K562 (cell line): ENCODE measurements at regions not wholly inside any gene's neighbourhood (a gene's known extent, or its start where the extent isn't known, plus 50 kb on each side); places are given as distances from the start of the nearest gene placed in this dataset.

Source experiments
- ATAC-seq: fragments of 200-7000 bp; cut with Tn5 transposase; 3 replicates; pipeline ENCODE4 v1.9.1; 2020; ENCODE audit warnings: moderate library complexity
- BruUV-seq: library from RNA; stranded (reverse); fragments of 400-500 nt; replicated peaks from 2 replicates; lab custom pipeline; 2021; lab: Mats Ljungman, UMichigan
- CTCF ChIA-PET: fragments of 300-600 bp; formaldehyde crosslinking; extraction: SDS; loops from one replicate; lab custom pipeline; 2021; ENCODE audit warnings: low intra/inter-chr PET ratio; lab: Yijun Ruan, JAX
- POLR2A ChIA-PET: fragments of 300-600, 350-650 bp; sonication (Branson Sonifier 250); formaldehyde crosslinking; extraction: SDS; loops from one replicate; lab custom pipeline; 2021; ENCODE audit warnings: antibody characterized with exemption, inconsistent platforms; lab: Yijun Ruan, JAX
- DNase-seq, 4 experiments: peaks; one replicate each; pipeline versions ENCODE4 v3.0.0 to v3.0.0-alpha.2; 2011 to 2018; ENCODE audit warnings: low spot score in 3 of 4, mixed read lengths in 3 of 4; ENCODE audit errors: extremely low read depth in 1 of 4
- FAIRE-seq: peaks from 2 replicates; lab custom pipeline; 2011; peaks lifted over from hg19 to GRCh38; lab: Jason Lieb, UNC
- H2AFZ ChIP-seq: 2 replicates; pipeline ENCODE4 v1.6.0; 2011; ENCODE audit warnings: low read depth, low read length, control low read depth, inconsistent platforms
- H3K27ac ChIP-seq: fragments of 200-600 bp; 3 replicates; pipeline ENCODE4 v1.8.0; 2011; ENCODE audit warnings: low read depth, mild to moderate bottlenecking, control low read depth, inconsistent platforms, low read length, moderate library complexity, mixed read lengths; ENCODE audit errors: extremely low read depth
- H3K27me3 ChIP-seq, 2 experiments: fragments of 300-600 bp in 1 of 2; 2 replicates in 1 of 2; 3 replicates in 1 of 2; pipeline versions ENCODE4 v1.6.0 to v1.8.0; 2011; ENCODE audit warnings: inconsistent platforms in 2 of 2, low read length in 2 of 2, mild to moderate bottlenecking in 1 of 2, mixed read lengths in 1 of 2, moderate library complexity in 1 of 2; ENCODE audit not compliant: control insufficient read depth in 2 of 2, insufficient read depth in 2 of 2
- H3K36me3 ChIP-seq: fragments of 300-600 bp; 3 replicates; pipeline ENCODE4 v1.8.0; 2011; ENCODE audit warnings: mild to moderate bottlenecking, low read length, inconsistent platforms; ENCODE audit not compliant: control insufficient read depth, insufficient read depth
- H3K4me1 ChIP-seq, 2 experiments: fragments of 200-600 bp in 1 of 2; replicated peaks in 1 of 2; 2 replicates in 1 of 2; 3 replicates in 1 of 2; pipeline versions ENCODE4 v1.5.1 to v1.8.0; 2011; ENCODE audit warnings: inconsistent platforms in 2 of 2, low read length in 2 of 2, mild to moderate bottlenecking in 1 of 2, mixed read lengths in 1 of 2, moderate library complexity in 1 of 2; ENCODE audit not compliant: control insufficient read depth in 2 of 2, insufficient read depth in 2 of 2
- H3K4me2 ChIP-seq: 2 replicates; pipeline ENCODE4 v1.6.1; 2011; ENCODE audit warnings: low read length, control low read depth, inconsistent platforms, mixed read lengths; ENCODE audit not compliant: insufficient read depth
- H3K4me3 ChIP-seq: fragments of 200-600 bp; sonication (generic), shearing (Covaris generic); 2 replicates; pipeline ENCODE4 v1.5.1; 2016; ENCODE audit warnings: control low read depth, inconsistent platforms
- H3K79me2 ChIP-seq: fragments of 200-600 bp; 3 replicates; pipeline ENCODE4 v1.8.0; 2011; ENCODE audit warnings: low read length, inconsistent platforms; ENCODE audit not compliant: control insufficient read depth, insufficient read depth
- H3K9ac ChIP-seq, 2 experiments: 2 replicates each; pipeline versions ENCODE4 v1.6.0 to v1.6.1; 2011; ENCODE audit warnings: low read depth in 2 of 2, low read length in 2 of 2, control low read depth in 1 of 2, inconsistent platforms in 1 of 2, mild to moderate bottlenecking in 1 of 2, mixed read lengths in 1 of 2; ENCODE audit not compliant: insufficient read depth in 1 of 2
- H3K9me1 ChIP-seq: one replicate; pipeline ENCODE4 v1.6.0; 2011; ENCODE audit warnings: inconsistent platforms, mild to moderate bottlenecking, low read length, moderate library complexity; ENCODE audit not compliant: control insufficient read depth, insufficient read depth
- H3K9me3 ChIP-seq: replicated peaks from 2 replicates; pipeline ENCODE4 v1.5.1; 2011; ENCODE audit warnings: low read depth, low read length, inconsistent platforms; ENCODE audit not compliant: control insufficient read depth, insufficient read depth
- H4K20me1 ChIP-seq: replicated peaks from 2 replicates; pipeline ENCODE4 v1.6.1; 2011; ENCODE audit warnings: low read length, inconsistent platforms, mixed read lengths; ENCODE audit not compliant: control insufficient read depth, insufficient read depth
- CBFA2T2 ChIP-seq: fragments of 450-650 bp; conservative IDR thresholded peaks from 2 replicates; pipeline ENCODE4 v1.6.1; 2017; ENCODE audit warnings: mild to moderate bottlenecking
- EP400 ChIP-seq: fragments of 450-650 bp; IDR thresholded peaks from 2 replicates; pipeline ENCODE4 v1.6.1; 2017; ENCODE audit warnings: antibody characterized with exemption, mild to moderate bottlenecking, moderate library complexity
- L3MBTL2 ChIP-seq: fragments of 450-650 bp; IDR thresholded peaks from 2 replicates; pipeline ENCODE4 v1.6.1; 2016; ENCODE audit warnings: mild to moderate bottlenecking, moderate library complexity
- MAFG ChIP-seq: fragments of 450-650 bp; conservative IDR thresholded peaks from 2 replicates; pipeline ENCODE4 v1.6.1; 2016; ENCODE audit warnings: missing genetic modification characterization, missing compliant biosample characterization
- MEF2A ChIP-seq: IDR thresholded peaks from 2 replicates; pipeline ENCODE4 v1.6.1; 2011; ENCODE audit warnings: low read depth, mild to moderate bottlenecking, low read length, moderate library complexity; ENCODE audit not compliant: control insufficient read depth
- PCBP2 ChIP-seq: fragments of 200-400 bp; formaldehyde crosslinking; IDR thresholded peaks from 2 replicates; pipeline ENCODE4 v1.6.1; 2018; ENCODE audit warnings: low read length, low read depth, mild to moderate bottlenecking, moderate library complexity; ENCODE audit not compliant: poor library complexity, severe bottlenecking
- RAD51 ChIP-seq: fragments of 450-650 bp; IDR thresholded peaks from 2 replicates; pipeline ENCODE4 v1.7.1; 2016; ENCODE audit warnings: low read depth, mild to moderate bottlenecking, borderline replicate concordance
- RBM17 ChIP-seq: fragments of 200-400 bp; formaldehyde crosslinking; IDR thresholded peaks from 2 replicates; pipeline ENCODE4 v1.6.1; 2017; ENCODE audit warnings: low read depth, mild to moderate bottlenecking, low read length, borderline replicate concordance
- SRSF7 ChIP-seq: fragments of 200-400 bp; formaldehyde crosslinking; optimal IDR thresholded peaks from 2 replicates; pipeline ENCODE3; 2017; ENCODE audit warnings: mild to moderate bottlenecking, low read depth, low read length
- XRCC4 ChIP-seq: IDR thresholded peaks from one replicate; pipeline ENCODE4 v1.6.1; 2011; ENCODE audit not compliant: insufficient read depth, insufficient read length; ENCODE audit errors: extremely low read depth
- ZNF551 ChIP-seq: fragments of 250-450 bp; sonication (Bioruptor Pico); IDR thresholded peaks from 2 replicates; pipeline ENCODE4 v1.5.0; 2021; ENCODE audit warnings: mild to moderate bottlenecking, moderate library complexity
- WGBS: fragments of 100-300 bp; shearing (Covaris generic); methylation state at CpG from one replicate; pipeline ENCODE4 v1.1.6; 2016; ENCODE audit warnings: low coverage, mixed read lengths; ENCODE audit not compliant: insufficient coverage; ENCODE audit errors: missing lambda C conversion rate; 5-methylcytosine and 5-hydroxymethylcytosine counted together
- in situ Hi-C: fragments of 300-500 bp; cut with MboI; formaldehyde crosslinking; loops from 4 replicates; pipeline ENCODE4 v1.15.0; 2018; ENCODE audit warnings: inconsistent platforms, mixed read lengths
- intact Hi-C: fragments of 100-400 bp; cut with micrococcal nuclease; formaldehyde crosslinking; loops from 2 replicates; pipeline ENCODE4 v1.14.2; 2022
- TF ChIP-seq, protein P1 (sequence below): IDR thresholded peaks from 3 replicates; pipeline ENCODE4 v1.6.1; 2011; ENCODE audit warnings: borderline replicate concordance, mild to moderate bottlenecking; ENCODE audit not compliant: insufficient read length, insufficient read depth
- TF ChIP-seq, protein P2 (sequence below), 2 experiments: fragments of 450-650 bp; IDR thresholded peaks; 2 replicates each; pipeline ENCODE4 v1.6.1; 2016
- TF ChIP-seq, protein P3 (sequence below): fragments of 250-450 bp; sonication (Bioruptor Pico); IDR thresholded peaks from 2 replicates; pipeline ENCODE4 v1.8.0; 2022; ENCODE audit warnings: inconsistent platforms, mild to moderate bottlenecking, moderate library complexity, borderline replicate concordance
- TF ChIP-seq, protein P4 (sequence below): fragments of 250-450 bp; sonication (Bioruptor Pico); IDR thresholded peaks from 2 replicates; pipeline ENCODE4 v1.4.0; 2020; ENCODE audit warnings: borderline replicate concordance
- TF ChIP-seq, protein P5 (sequence below): fragments of 250-450 bp; sonication (Bioruptor Pico); IDR thresholded peaks from 2 replicates; pipeline ENCODE4 v1.8.0; 2022; ENCODE audit warnings: moderate library complexity, mild to moderate bottlenecking, inconsistent platforms

GRCh38 chr6:154595538-154595937, 85.1 kb upstream of the CNKSR3 start:
- H3K4me2 ChIP-seq: no peak overlapping the region
- H3K27ac ChIP-seq: no peak overlapping the region
- no peak overlapping the region for H3K9ac ChIP-seq
- in situ Hi-C loops (no loop called here), intact Hi-C loops (no loop called here)
- no peak for DNase-seq
- FAIRE-seq: no peak
- CTCF ChIA-PET: interaction anchor here (0.5 kb wide), 1 partner anchor 130 kb away, joined by 3 read pairs; no protein-coding TSS in a partner anchor
- H3K4me1 ChIP-seq: peaks cover 8 to 18% of the 10 kb centered on the region in 2 experiments; a peak in 3 of 5 replicates
- H3K36me3 ChIP-seq: no peaks in the 10 kb centered on the region
- POLR2A ChIA-PET: interaction anchor here (1.1 kb wide), 1 partner anchor 13 kb away, joined by 3 read pairs; no protein-coding TSS in a partner anchor
- no peaks in the 10 kb centered on the region for H3K9me3 ChIP-seq
- H3K4me3 ChIP-seq: no peak overlapping the region
- BruUV-seq: no TSS peak
- no peaks in the 10 kb centered on the region for H3K27me3 ChIP-seq
- H2AFZ ChIP-seq: no peak overlapping the region
- no peaks in the 10 kb centered on the region for H4K20me1 ChIP-seq
- WGBS: 33% methylated on average over 1 of the region's 1 CpG
- no peaks in the 10 kb centered on the region for H3K79me2 ChIP-seq
- no peak for ATAC-seq
- H3K9me1 ChIP-seq: no peaks in the 10 kb centered on the region
- TF ChIP-seq RBM17: no peak
- TF ChIP-seq CBFA2T2: no peak
- TF ChIP-seq EP400: no peak
- no peak for TF ChIP-seq XRCC4
- no peak for TF ChIP-seq RAD51
- TF ChIP-seq MAFG: no peak
- TF ChIP-seq MEF2A: no peak
- no peak for TF ChIP-seq ZNF551 (CRISPR knock-in tag)
- TF ChIP-seq, protein P1, sequence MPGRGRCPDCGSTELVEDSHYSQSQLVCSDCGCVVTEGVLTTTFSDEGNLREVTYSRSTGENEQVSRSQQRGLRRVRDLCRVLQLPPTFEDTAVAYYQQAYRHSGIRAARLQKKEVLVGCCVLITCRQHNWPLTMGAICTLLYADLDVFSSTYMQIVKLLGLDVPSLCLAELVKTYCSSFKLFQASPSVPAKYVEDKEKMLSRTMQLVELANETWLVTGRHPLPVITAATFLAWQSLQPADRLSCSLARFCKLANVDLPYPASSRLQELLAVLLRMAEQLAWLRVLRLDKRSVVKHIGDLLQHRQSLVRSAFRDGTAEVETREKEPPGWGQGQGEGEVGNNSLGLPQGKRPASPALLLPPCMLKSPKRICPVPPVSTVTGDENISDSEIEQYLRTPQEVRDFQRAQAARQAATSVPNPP: no peak
- TF ChIP-seq PCBP2: no peak
- no peak for TF ChIP-seq SRSF7
- TF ChIP-seq, protein P2, sequence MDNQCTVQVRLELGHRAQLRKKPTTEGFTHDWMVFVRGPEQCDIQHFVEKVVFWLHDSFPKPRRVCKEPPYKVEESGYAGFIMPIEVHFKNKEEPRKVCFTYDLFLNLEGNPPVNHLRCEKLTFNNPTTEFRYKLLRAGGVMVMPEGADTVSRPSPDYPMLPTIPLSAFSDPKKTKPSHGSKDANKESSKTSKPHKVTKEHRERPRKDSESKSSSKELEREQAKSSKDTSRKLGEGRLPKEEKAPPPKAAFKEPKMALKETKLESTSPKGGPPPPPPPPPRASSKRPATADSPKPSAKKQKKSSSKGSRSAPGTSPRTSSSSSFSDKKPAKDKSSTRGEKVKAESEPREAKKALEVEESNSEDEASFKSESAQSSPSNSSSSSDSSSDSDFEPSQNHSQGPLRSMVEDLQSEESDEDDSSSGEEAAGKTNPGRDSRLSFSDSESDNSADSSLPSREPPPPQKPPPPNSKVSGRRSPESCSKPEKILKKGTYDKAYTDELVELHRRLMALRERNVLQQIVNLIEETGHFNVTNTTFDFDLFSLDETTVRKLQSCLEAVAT (IDR thresholded peaks at IDR 0.05): no peak
- no peak for TF ChIP-seq L3MBTL2
- TF ChIP-seq, protein P3, sequence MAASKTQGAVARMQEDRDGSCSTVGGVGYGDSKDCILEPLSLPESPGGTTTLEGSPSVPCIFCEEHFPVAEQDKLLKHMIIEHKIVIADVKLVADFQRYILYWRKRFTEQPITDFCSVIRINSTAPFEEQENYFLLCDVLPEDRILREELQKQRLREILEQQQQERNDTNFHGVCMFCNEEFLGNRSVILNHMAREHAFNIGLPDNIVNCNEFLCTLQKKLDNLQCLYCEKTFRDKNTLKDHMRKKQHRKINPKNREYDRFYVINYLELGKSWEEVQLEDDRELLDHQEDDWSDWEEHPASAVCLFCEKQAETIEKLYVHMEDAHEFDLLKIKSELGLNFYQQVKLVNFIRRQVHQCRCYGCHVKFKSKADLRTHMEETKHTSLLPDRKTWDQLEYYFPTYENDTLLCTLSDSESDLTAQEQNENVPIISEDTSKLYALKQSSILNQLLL (CRISPR knock-in tag): no peak
- TF ChIP-seq, protein P4, sequence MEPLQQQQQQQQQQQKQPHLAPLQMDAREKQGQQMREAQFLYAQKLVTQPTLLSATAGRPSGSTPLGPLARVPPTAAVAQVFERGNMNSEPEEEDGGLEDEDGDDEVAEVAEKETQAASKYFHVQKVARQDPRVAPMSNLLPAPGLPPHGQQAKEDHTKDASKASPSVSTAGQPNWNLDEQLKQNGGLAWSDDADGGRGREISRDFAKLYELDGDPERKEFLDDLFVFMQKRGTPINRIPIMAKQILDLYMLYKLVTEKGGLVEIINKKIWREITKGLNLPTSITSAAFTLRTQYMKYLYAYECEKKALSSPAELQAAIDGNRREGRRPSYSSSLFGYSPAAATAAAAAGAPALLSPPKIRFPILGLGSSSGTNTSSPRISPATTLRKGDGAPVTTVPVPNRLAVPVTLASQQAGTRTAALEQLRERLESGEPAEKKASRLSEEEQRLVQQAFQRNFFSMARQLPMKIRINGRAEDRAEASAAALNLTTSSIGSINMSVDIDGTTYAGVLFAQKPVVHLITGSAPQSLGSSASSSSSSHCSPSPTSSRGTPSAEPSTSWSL (CRISPR knock-in tag): no peak
- TF ChIP-seq, protein P5, sequence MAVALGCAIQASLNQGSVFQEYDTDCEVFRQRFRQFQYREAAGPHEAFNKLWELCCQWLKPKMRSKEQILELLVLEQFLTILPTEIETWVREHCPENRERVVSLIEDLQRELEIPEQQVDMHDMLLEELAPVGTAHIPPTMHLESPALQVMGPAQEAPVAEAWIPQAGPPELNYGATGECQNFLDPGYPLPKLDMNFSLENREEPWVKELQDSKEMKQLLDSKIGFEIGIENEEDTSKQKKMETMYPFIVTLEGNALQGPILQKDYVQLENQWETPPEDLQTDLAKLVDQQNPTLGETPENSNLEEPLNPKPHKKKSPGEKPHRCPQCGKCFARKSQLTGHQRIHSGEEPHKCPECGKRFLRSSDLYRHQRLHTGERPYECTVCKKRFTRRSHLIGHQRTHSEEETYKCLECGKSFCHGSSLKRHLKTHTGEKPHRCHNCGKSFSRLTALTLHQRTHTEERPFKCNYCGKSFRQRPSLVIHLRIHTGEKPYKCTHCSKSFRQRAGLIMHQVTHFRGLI (CRISPR knock-in tag): no peak
